GM21576 (cell line): ENCODE measurements at regions not wholly inside any gene's neighbourhood (a gene's known extent, or its start where the extent isn't known, plus 50 kb on each side); places are given as distances from the start of the nearest gene placed in this dataset.
"Not testable (repeated sequence)": the region's sequence is repeated elsewhere in the genome, so short reads cannot be mapped to it uniquely, and the experiment has no call there.

Experiments
- ATAC-seq: cut with Tn5 transposase; IDR thresholded peaks from one replicate; pipeline ENCODE4 v1.9.1; 2021; ENCODE audit warnings: mild to moderate bottlenecking, moderate library complexity; ENCODE audit not compliant: unreplicated experiment

GRCh38 chr4:163681208-163681821 lies 186.8 kb downstream of the TMA16 start:
- ATAC-seq, result peak; percentile 86

GRCh38 chr4:163688856-163689255 lies 194.4 kb downstream of the TMA16 start:
- no peak for ATAC-seq

GRCh38 chr4:163693211-163693610 lies 198.7 kb downstream of the TMA16 start:
- ATAC-seq, result no peak

DNA sequence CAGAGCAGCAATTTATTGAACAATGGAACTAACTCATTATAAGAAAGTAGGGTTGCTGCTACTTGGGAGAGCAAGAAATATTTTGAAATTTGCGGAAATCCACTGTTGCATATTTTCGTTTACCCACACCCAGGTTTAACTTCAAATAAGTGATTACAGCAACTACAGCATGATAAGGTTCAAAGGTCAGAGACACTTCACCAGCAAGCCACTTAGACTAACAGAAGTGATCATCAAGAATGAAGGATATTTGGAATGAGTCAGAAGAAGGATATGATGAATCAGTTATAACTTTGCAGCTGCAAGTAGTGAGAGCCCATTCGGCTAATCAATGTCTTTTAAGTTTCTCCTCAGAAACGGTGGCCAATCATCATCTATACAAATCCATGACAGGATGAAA lies 199.3 kb downstream of the TMA16 start:
- no peak for ATAC-seq

- ATAC-seq, result no peak
These were observed 199.9 kb downstream of the TMA16 start for GRCh38 chr4:163694385-163694784.

GRCh38 chr4:163697121-163697520 lies 202.6 kb downstream of the TMA16 start:
- ATAC-seq, result no peak

DNA sequence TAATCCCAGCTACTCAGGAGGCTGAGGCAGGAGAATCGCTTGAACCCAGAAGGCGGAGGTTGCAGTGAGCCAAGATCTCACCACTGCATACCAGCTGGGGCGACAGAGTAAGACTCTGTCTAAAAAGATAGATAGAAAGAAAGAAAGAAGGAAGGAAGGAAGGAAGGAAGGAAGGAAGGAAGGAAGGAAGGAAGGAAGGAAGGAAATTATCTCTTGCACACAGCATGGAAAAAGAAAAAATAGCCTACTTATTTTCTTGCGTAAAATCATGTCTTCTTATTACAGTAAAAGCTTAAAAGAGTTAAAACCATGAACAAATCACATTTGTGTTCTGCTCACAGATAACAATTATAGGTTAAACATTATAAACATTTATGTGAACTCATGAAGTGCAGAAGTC lies 205.9 kb downstream of the TMA16 start:
- not testable (repeated sequence) for ATAC-seq

- ATAC-seq, result peak; percentile 97
These were observed 207.4 kb downstream of the TMA16 start for GRCh38 chr4:163701916-163702315.

DNA sequence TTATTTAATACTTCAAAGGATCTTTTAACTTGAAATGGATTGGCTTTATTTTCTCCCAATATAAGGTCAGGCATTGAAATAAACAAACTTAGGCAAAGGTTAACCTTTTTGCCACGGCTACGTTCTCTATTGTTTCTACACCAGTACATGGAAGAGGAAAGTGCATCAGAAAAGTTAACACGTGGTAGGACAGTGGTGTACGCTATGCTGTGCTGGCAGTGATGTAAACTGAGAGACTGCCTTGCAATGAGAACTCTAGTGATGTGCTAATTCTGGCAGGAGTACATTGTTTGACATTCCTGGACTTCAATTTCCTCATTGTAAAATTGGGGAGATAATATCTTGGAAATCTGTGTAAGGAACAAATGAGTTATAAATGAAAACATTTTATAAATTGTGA lies 208.2 kb downstream of the TMA16 start:
- ATAC-seq, result no peak

DNA sequence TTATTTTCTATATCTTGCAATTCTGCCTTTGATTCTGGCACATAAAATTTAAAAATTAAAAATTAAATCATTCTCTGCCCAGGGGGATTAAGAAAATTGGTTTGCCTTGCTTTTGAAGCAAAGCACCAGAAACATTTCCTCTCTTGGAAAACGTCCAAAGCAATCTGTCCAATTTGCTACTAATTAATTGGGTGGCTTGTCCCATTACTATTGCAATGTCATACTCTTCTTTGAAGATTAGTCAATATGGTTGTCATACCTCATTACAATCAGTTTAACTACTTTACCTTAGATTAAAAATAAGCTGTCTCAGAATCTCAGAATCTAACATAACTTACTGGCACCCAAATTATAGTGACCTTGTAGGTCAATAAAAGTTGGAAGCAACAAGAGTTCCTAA lies 208.8 kb downstream of the TMA16 start:
- no peak for ATAC-seq

- ATAC-seq, result no peak
These were observed 213.4 kb downstream of the TMA16 start for GRCh38 chr4:163707873-163708272.

GRCh38 chr4:163709601-163710000 lies 215.1 kb downstream of the TMA16 start:
- ATAC-seq, result no peak

DNA sequence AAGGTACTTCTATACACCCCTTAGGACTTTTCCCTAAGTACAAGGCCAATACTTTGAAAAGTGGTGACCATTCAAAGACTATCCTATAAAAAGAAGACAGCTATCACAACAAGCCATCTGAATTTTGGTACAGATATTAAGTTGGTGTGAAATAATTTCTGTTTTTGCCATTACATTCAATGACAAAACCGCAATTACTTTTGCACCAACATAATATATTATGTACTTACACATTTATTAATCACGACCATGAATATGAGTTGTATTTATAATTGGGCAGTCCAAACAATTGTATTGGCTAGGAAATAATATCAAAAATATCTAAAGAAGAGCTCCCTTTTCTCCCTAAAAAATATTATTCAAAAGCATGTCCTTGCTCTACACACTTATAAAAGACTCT lies 215.7 kb downstream of the TMA16 start:
- no peak for ATAC-seq

DNA sequence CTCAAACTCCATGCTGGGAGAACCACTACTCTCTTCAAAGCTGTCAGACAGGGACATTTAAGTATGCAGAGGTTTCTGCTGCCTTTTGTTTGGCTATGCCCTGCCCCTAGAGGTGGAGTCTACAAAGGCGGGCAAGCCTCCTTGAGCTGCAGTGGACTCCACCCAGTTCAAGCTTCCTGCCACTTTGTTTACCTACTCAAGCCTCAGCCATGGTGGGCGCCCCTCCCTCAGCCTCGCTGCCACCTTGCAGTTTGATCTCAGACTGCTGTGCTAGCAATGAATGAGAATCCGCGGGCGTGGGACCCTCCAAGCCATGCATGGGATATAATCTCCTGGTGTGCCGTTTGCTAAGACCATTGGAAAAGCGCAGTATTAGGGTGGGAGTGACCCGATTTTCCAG lies 230.0 kb downstream of the TMA16 start:
- ATAC-seq, result not testable (repeated sequence)

GRCh38 chr4:163726641-163727040 lies 232.2 kb downstream of the TMA16 start:
- no peak for ATAC-seq

GRCh38 chr4:163731071-163731470 lies 236.6 kb downstream of the TMA16 start:
- no peak for ATAC-seq

DNA sequence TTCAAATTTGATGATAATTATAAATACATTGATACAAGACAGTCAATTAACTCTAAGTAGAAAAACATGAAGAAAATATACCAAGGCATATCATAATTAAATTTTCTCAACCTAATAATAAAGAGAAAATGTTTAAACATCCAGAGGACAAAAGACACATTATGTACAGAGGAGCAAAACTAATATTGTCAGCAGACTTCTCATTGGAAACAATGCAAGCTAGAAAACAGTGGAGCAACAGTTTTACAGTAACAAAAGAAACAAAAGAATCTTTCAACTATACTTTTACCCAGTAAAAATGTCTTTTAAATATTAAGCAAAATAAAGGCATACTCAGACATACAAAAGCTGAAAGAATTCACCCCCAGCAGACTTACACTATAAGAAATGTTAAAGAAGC lies 238.0 kb downstream of the TMA16 start:
- ATAC-seq, result no peak

DNA sequence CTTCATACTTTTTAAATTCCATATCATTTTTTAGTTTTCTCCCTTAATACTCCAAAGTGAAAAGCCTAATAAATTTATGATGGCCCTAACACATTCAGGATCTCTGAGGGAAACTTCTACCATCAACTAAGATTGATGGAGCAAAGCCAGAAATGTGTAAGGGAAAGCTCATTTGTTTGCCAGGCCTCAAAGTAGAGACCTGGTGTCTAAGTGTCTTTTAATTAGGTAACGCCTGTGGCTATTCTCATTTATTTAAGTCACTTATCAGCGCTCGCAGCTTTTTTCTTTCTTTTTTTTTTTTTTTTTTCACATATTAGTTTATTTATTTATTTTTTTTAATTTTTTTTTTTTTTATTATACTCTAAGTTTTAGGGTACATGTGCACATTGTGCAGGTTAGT lies 242.4 kb downstream of the TMA16 start:
- ATAC-seq, result no peak

GRCh38 chr4:163737846-163738245 lies 243.4 kb downstream of the TMA16 start:
- ATAC-seq, result not testable (repeated sequence)

DNA sequence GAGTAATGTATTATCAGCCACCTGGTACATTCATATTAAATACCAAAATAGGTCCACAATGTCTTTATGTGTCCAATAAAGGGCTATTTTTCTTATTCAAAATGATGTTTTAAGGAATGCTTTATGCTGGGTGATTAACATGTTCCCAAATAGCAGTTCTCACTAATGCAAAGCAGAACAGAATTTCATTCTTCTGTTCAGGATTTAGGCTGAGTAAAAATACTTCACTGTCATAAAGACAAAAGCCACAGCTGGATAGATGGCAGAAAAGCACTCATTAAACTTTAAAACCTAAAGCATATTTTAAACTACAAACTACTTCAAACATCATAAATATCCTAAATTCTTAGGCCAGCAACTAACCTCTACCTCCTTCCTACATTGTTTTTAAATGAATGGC lies 244.0 kb downstream of the TMA16 start:
- no peak for ATAC-seq

DNA sequence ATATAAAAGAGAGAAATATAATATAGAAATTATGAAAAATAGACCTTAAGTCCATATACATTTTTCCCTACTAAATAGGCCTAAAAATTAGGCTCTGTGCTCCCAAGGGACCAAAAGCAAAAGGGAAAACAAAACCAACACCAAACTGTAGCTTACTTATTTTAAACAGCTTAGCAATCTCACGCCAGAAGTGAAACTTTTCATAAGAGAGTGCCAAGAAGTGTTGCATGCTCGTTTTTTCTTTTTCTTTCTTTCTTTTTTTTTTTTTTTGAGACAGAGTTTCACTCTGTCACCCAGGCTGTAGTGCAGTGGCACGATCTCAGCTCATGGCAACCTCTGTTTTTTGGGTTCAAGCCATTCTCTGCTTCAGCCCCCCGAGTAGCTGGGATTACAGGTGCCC lies 250.4 kb downstream of the TMA16 start:
- ATAC-seq, result peak; percentile 96

- ATAC-seq, result no peak
These were observed 252.8 kb downstream of the TMA16 start for GRCh38 chr4:163747293-163747692.

DNA sequence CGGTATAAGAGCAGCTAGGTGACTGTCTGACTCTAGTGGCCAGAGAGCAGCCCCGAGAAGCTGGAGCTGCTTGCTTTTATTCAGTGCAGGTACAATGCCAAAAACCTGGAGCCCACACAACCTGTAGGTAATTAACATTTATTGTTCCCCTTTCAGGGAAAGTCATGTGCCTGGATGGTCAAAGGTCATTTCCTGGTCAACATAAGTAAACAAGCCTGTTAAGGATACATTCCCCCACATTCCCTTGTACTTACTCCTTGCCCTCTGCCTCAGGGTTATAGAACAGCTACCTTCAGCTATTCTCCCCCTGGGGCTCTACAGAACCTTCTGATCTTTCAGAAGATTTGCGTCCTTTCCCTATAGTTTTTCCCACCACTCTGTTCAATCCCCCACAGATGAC lies 253.4 kb downstream of the TMA16 start:
- no peak for ATAC-seq
